Panc1 (cell line): ENCODE measurements at regions not wholly inside any gene's neighbourhood (a gene's known extent, or its start where the extent isn't known, plus 50 kb on each side); places are given as distances from the start of the nearest gene placed in this dataset.

ENCODE experiments used
- ATAC-seq: fragments of 200-7000 bp; cut with Tn5 transposase; 2 replicates; pipeline ENCODE4 v1.9.1; 2020; ENCODE audit warnings: mild to moderate bottlenecking, moderate library complexity
- BruUV-seq: library from RNA; stranded (reverse); fragments of 400-500 nt; replicated peaks from 2 replicates; lab custom pipeline; 2021; lab: Mats Ljungman, UMichigan
- CTCF ChIA-PET: fragments of 300-600 bp; sonication (Branson Sonifier 250); formaldehyde crosslinking; loops from one replicate; lab custom pipeline; 2022; ENCODE audit warnings: antibody characterized with exemption; lab: Charles Lee
- POLR2A ChIA-PET: fragments of 300-600 bp; sonication (Branson Sonifier 250); formaldehyde crosslinking; loops from one replicate; lab custom pipeline; 2022; ENCODE audit warnings: antibody characterized with exemption; lab: Charles Lee
- DNase-seq: peaks from one replicate; pipeline ENCODE4 v3.0.0-alpha.2; 2010; ENCODE audit warnings: low read depth, low spot score
- H3K27ac ChIP-seq: 2 replicates; pipeline ENCODE4 v1.5.1; 2011; ENCODE audit warnings: mild to moderate bottlenecking, low read length, inconsistent platforms
- H3K27me3 ChIP-seq: fragments of 200-500 bp; sonication (Bioruptor generic); 2 replicates; pipeline ENCODE4 v1.6.0; 2014; ENCODE audit warnings: low read length, inconsistent platforms; ENCODE audit not compliant: control insufficient read depth, insufficient read depth
- H3K36me3 ChIP-seq: fragments of 200-500 bp; sonication (Bioruptor generic); 2 replicates; pipeline ENCODE4 v1.5.1; 2014; ENCODE audit warnings: inconsistent platforms, mild to moderate bottlenecking, low read length, moderate library complexity; ENCODE audit not compliant: control insufficient read depth, insufficient read depth
- H3K4me1 ChIP-seq: 2 replicates; pipeline ENCODE4 v1.5.1; 2011; ENCODE audit warnings: inconsistent platforms, mild to moderate bottlenecking, low read length, moderate library complexity; ENCODE audit not compliant: control insufficient read depth, insufficient read depth
- H3K4me3 ChIP-seq, 2 experiments: 2 replicates each; pipeline ENCODE4 v1.5.1; 2011 to 2012; ENCODE audit warnings: low read depth in 2 of 2, low read length in 2 of 2, mild to moderate bottlenecking in 2 of 2, inconsistent platforms in 1 of 2, moderate library complexity in 1 of 2
- H3K9me3 ChIP-seq: fragments of 200-500 bp; sonication (Bioruptor generic); 2 replicates; pipeline ENCODE4 v1.5.1; 2014; ENCODE audit warnings: low read depth, mild to moderate bottlenecking, inconsistent platforms, low read length, moderate library complexity; ENCODE audit not compliant: control insufficient read depth, insufficient read depth
- POLR2AphosphoS5 ChIP-seq: IDR thresholded peaks from 2 replicates; pipeline ENCODE4 v1.6.1; 2012; ENCODE audit warnings: mild to moderate bottlenecking, low read depth, low read length, moderate library complexity
- SIN3A ChIP-seq: IDR thresholded peaks from 2 replicates; pipeline ENCODE4 v1.6.1; 2012; ENCODE audit warnings: low read depth, mild to moderate bottlenecking, low read length, moderate library complexity, borderline replicate concordance; ENCODE audit not compliant: insufficient read depth
- TCF7L2 ChIP-seq: IDR thresholded peaks from 2 replicates; pipeline ENCODE4 v1.6.1; 2011; ENCODE audit warnings: mild to moderate bottlenecking, low read depth, low read length, inconsistent platforms
- in situ Hi-C: cut with HindIII; loops from 2 replicates; pipeline ENCODE4 v1.10.0; 2016; ENCODE audit warnings: low sequenced_read_pairs, low pct_unique_long_range_greater_than_20kb
- intact Hi-C: fragments of 100-400 bp; cut with micrococcal nuclease; formaldehyde crosslinking; loops from one replicate; pipeline ENCODE4 v1.10.0; 2022; ENCODE audit not compliant: unreplicated experiment
- TF ChIP-seq, protein P1 (sequence below), 2 experiments: IDR thresholded peaks; 2 replicates each; pipeline ENCODE4 v1.6.1; 2011 to 2012; ENCODE audit warnings: low read depth in 2 of 2, control low read depth in 1 of 2, low read length in 1 of 2, mild to moderate bottlenecking in 1 of 2, moderate library complexity in 1 of 2; ENCODE audit not compliant: insufficient read depth in 1 of 2
- TF ChIP-seq, protein P2 (sequence below): fragments of 450-650 bp; IDR thresholded peaks from 2 replicates; pipeline ENCODE4 v1.5.1; 2017; ENCODE audit warnings: mild to moderate bottlenecking

DNA sequence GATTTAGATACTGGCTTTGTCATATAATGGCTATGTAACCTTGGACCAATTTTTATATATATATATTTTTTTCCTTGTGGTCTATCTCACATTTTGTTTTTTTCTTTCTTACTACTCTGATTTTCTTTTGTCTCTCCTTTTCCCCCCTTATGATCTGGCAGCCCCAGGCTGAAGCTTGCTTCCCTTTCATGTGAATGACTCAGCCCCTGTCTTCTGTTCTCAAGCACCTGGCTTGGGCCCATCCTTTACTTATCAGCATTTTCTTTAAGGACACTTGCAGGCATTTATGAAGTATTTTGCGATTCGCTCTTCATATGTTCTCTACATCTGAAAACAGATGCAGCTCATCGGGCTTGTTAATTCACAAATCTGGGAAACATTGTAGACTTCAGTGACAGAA is 163.6 kb downstream of the SPRY2 start:
- ChIA-PET CTCF (no interaction called here), POLR2A (no interaction called here)
- TF ChIP-seq POLR2AphosphoS5 = no peak
- TF ChIP-seq, protein P1, sequence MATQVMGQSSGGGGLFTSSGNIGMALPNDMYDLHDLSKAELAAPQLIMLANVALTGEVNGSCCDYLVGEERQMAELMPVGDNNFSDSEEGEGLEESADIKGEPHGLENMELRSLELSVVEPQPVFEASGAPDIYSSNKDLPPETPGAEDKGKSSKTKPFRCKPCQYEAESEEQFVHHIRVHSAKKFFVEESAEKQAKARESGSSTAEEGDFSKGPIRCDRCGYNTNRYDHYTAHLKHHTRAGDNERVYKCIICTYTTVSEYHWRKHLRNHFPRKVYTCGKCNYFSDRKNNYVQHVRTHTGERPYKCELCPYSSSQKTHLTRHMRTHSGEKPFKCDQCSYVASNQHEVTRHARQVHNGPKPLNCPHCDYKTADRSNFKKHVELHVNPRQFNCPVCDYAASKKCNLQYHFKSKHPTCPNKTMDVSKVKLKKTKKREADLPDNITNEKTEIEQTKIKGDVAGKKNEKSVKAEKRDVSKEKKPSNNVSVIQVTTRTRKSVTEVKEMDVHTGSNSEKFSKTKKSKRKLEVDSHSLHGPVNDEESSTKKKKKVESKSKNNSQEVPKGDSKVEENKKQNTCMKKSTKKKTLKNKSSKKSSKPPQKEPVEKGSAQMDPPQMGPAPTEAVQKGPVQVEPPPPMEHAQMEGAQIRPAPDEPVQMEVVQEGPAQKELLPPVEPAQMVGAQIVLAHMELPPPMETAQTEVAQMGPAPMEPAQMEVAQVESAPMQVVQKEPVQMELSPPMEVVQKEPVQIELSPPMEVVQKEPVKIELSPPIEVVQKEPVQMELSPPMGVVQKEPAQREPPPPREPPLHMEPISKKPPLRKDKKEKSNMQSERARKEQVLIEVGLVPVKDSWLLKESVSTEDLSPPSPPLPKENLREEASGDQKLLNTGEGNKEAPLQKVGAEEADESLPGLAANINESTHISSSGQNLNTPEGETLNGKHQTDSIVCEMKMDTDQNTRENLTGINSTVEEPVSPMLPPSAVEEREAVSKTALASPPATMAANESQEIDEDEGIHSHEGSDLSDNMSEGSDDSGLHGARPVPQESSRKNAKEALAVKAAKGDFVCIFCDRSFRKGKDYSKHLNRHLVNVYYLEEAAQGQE (IDR thresholded peaks at IDR 0.05; ENCODE audit: insufficient read depth in 1 of 2, low read depth in 2 of 2, low read length in 1 of 2) = no peak
- TF ChIP-seq, protein P2, sequence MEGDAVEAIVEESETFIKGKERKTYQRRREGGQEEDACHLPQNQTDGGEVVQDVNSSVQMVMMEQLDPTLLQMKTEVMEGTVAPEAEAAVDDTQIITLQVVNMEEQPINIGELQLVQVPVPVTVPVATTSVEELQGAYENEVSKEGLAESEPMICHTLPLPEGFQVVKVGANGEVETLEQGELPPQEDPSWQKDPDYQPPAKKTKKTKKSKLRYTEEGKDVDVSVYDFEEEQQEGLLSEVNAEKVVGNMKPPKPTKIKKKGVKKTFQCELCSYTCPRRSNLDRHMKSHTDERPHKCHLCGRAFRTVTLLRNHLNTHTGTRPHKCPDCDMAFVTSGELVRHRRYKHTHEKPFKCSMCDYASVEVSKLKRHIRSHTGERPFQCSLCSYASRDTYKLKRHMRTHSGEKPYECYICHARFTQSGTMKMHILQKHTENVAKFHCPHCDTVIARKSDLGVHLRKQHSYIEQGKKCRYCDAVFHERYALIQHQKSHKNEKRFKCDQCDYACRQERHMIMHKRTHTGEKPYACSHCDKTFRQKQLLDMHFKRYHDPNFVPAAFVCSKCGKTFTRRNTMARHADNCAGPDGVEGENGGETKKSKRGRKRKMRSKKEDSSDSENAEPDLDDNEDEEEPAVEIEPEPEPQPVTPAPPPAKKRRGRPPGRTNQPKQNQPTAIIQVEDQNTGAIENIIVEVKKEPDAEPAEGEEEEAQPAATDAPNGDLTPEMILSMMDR = no peak
- TF ChIP-seq SIN3A = no peak
- no peak for TF ChIP-seq TCF7L2
- in situ Hi-C loops (no loop called here), intact Hi-C loops (no loop called here)
- no peaks in the 10 kb centered on the region for H3K9me3 ChIP-seq
- no peak for DNase-seq
- no peak overlapping the region for H3K27ac ChIP-seq
- no peaks in the 10 kb centered on the region for H3K4me1 ChIP-seq
- H3K27me3 ChIP-seq = no peaks in the 10 kb centered on the region
- no peaks in the 10 kb centered on the region for H3K36me3 ChIP-seq
- no peak for ATAC-seq
- no TSS peak for BruUV-seq
- H3K4me3 ChIP-seq = no peak overlapping the region

DNA sequence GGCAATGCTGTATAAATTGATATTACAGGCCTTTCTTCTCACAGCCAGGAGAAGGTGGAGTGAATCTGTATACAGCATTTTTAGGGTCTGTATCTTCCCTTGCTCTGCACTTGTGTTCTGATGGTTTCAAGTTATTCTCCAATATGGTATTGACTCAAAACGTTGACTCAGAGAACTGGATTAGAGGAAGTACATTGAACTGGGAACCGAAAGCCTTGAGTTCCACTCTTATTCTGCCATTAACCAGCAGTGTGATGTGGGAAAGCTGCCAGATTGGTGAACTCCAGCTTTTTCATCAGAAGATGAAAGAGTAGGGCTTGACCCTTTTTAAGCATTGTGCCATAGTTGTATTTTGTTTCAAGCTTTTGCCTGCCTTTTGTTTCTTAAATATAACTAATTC is 167.7 kb downstream of the SPRY2 start:
- no peaks in the 10 kb centered on the region for H3K27me3 ChIP-seq
- CTCF ChIA-PET = no interaction called here
- DNase-seq (no peak), ATAC-seq (no peak)
- TF ChIP-seq, protein P2 = no peak
- no peak for TF ChIP-seq TCF7L2
- TF ChIP-seq SIN3A = no peak
- no peak for TF ChIP-seq POLR2AphosphoS5
- TF ChIP-seq, protein P1 (IDR thresholded peaks at IDR 0.05; ENCODE audit: insufficient read depth in 1 of 2, low read depth in 2 of 2, low read length in 1 of 2) = no peak
- H3K4me1 ChIP-seq = no peaks in the 10 kb centered on the region
- intact Hi-C loops (no loop called here), in situ Hi-C loops (no loop called here)
- H3K27ac ChIP-seq = no peak overlapping the region
- POLR2A ChIA-PET = no interaction called here
- H3K4me3 ChIP-seq = no peak overlapping the region
- no peaks in the 10 kb centered on the region for H3K9me3 ChIP-seq
- BruUV-seq = no TSS peak
- H3K36me3 ChIP-seq = no peaks in the 10 kb centered on the region
